GM12891 (cell line): ENCODE measurements at regions not wholly inside any gene's neighbourhood (a gene's known extent, or its start where the extent isn't known, plus 50 kb on each side); places are given as distances from the start of the nearest gene placed in this dataset.

Source experiments
- POLR2A ChIP-seq: IDR thresholded peaks from 2 replicates; pipeline ENCODE4 v1.6.1; 2011; ENCODE audit warnings: low read depth, low read length, control low read depth
- POLR2AphosphoS5 ChIP-seq: IDR thresholded peaks from 2 replicates; pipeline ENCODE4 v1.6.1; 2011; ENCODE audit warnings: low read depth, low read length, control low read depth
- SPI1 ChIP-seq: IDR thresholded peaks from 2 replicates; pipeline ENCODE4 v1.6.1; 2011; ENCODE audit warnings: low read depth, low read length, control low read depth
- TAF1 ChIP-seq: IDR thresholded peaks from 2 replicates; pipeline ENCODE4 v1.6.1; 2011; ENCODE audit warnings: low read depth, low read length, control low read depth

- TF ChIP-seq TAF1, result no peak
- TF ChIP-seq POLR2AphosphoS5, result no peak
- TF ChIP-seq POLR2A, result no peak
- no peak for TF ChIP-seq SPI1
These were observed 122.9 kb upstream of the RASGEF1B start for GRCh38 chr4:81594490-81595159.
